OCI-M1 (cell line): ENCODE measurements at regions not wholly inside any gene's neighbourhood (a gene's known extent, or its start where the extent isn't known, plus 50 kb on each side); places are given as distances from the start of the nearest gene placed in this dataset.
"Not testable (repeated sequence)": the region's sequence is repeated elsewhere in the genome, so short reads cannot be mapped to it uniquely, and the experiment has no call there.

Source experiments
- DNase-seq: peaks from one replicate; lab custom pipeline; 2025; lab: John Stamatoyannopoulos, UW

GRCh38 chr12:7591531-7591930 is 74.2 kb downstream of the APOBEC1 start:
- DNase-seq = no peak

- DNase-seq = not testable (repeated sequence)
Observed at GRCh38 chr12:7590085-7590484, 75.6 kb downstream of the APOBEC1 start.

GRCh38 chr12:7588742-7589329 is 76.9 kb downstream of the APOBEC1 start:
- peak; percentile 95 for DNase-seq

- not testable (repeated sequence) for DNase-seq
Observed at GRCh38 chr12:7584137-7584536, 80.6 kb upstream of the CD163 start.

DNA sequence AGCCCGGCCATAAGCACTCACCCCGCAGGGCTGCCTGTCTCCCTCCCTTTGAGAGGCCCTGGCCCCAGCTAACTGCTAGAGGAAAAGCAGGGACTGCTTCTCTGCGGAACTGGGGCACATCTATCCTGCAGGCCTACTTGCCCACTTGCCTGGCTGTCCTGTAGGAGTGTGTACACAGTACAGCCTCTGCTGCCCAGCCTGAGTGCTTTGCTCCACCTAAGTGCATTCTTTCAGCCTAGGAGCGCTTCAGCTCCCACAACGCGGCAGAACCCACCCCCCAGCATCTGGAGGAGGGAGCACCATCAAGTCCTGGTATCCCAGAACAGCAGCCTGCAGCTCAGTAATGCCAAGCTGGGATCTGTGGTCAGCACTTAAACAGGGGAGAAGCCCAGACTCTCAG is 79.9 kb upstream of the CD163 start:
- DNase-seq = no peak

- no peak for DNase-seq
Observed at GRCh38 chr12:7582796-7583195, 79.2 kb upstream of the CD163 start.

DNA sequence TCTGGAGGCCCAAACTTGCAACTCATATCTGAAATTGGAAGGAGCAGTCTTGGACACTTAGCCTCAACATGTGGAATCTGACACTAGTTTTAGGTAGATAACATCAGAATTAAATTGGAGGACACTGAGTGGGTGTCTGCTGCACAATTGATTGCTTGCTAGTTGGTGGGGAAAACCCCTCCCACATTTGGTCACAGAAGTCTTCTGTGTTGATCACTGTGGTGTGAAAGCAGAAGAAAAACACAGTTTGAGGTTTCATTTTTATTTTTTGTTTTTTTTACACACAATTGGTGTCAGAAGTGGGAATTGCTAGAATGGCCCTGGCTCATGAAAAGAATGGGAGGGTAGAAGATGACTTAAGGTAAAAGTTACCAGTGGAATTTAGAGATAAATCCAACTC is 78.0 kb upstream of the CD163 start:
- no peak for DNase-seq

- no peak for DNase-seq
Observed at GRCh38 chr12:7581046-7581445, 77.5 kb upstream of the CD163 start.

DNA sequence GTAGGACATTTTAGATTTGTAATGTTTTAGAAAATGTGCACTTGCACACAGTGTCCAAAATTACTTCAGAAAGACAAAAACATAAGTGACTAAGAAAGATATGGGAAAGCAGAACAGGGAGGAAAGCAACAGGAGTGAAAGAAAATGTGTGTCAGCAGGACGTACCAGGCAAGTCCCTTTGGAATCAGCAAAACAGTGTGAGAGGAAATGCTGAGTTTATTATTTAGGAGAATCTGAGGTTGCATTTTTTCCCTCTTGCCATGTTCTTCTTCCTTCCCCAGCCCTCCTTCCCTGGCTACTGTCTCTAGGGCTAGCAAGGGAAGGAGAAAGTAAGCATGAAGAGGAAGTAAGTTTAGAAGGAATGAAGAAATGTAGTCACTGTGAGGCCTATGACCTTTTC is 67.7 kb upstream of the CD163 start:
- no peak for DNase-seq

GRCh38 chr12:7557227-7557626 is 53.6 kb upstream of the CD163 start:
- no peak for DNase-seq

DNA sequence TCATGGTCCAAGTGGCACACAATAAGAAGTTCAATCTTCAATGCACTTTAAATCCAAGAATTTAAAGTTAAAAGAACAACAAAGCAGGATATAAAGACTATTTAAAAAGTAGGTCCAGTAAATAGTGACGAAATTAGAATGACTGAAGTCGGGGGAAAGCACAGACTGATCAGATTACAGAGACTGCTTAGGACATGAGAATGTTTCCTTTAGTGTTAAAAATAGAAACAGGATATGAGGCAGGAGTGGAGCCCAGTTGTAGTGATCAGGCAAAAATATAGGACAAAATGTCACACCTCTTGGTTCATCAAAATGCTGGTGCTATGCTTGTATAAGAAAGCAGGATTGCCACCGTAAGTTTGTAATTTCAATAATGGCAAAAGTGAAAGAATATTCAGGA is 52.2 kb upstream of the CD163 start:
- peak; percentile 45 for DNase-seq

- DNase-seq = not testable (repeated sequence)
Observed at GRCh38 chr12:7554831-7555230, 51.3 kb upstream of the CD163 start.
